ENCODE measurements at regions not wholly inside any gene's neighbourhood (a gene's known extent, or its start where the extent isn't known, plus 50 kb on each side); places are given as distances from the start of the nearest gene placed in this dataset.

DNA sequence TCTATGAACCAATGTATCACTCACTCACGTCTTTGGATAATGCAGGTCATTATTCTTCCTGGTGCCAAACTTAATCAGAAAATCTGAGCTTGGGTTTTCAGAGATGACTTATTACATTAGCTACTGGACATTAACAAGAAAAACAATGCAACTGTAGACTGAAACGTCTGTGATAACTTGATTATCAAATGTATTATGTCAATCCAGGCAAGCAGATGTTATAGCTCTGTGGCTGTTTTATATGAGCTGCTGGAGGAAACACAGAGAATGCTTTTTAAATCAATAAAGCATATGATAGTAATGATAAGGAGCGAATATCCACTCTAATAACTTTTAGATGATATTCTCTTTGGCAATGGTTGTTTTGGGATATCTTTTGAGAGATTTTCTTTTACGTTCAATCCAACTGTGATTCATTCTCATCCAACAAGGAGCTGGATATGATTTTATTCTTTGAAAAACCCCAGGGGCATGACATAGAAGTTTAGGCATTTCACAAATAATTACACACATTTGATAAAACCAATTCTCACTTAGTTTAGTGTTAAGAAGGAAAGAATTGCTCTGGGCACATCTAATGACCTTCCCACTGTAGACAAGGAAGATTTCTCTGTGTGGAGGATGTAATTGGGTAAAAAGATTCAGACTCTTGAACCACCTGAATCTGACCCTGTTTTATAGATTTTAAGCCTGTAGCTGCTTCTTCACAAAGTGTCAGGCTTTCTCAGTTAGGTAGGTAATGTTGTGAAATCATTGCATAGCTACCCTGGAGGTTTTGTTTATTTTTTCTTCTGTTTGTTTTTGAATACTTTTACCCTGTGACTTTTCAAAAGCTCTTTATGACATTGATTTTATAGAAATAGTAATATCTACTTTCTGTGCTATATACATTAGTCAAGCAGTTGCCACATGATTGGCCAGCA, 1124.7 kb downstream of the DNAJB9 start:
- Mint-ChIP-seq H3K36me3 (ENCODE audit: insufficient read depth, unreplicated experiment) (no peaks in the 10 kb centered on the region), H3K27ac (ENCODE audit: unreplicated experiment) (no peak overlapping the region), H3K9me3 (ENCODE audit: low read depth, unreplicated experiment) (peaks cover 14% of the 10 kb centered on the region), H3K4me3 (ENCODE audit: low read depth, unreplicated experiment) (no peak overlapping the region), H3K27me3 (ENCODE audit: unreplicated experiment) (no peaks in the 10 kb centered on the region), H3K4me1 (ENCODE audit: low read depth, unreplicated experiment) (no peaks in the 10 kb centered on the region)
- CTCF ChIA-PET: no interaction called here
- BruUV-seq (replicated peaks): no TSS peak
- no peak for DNase-seq
- TF ChIP-seq, protein P1, sequence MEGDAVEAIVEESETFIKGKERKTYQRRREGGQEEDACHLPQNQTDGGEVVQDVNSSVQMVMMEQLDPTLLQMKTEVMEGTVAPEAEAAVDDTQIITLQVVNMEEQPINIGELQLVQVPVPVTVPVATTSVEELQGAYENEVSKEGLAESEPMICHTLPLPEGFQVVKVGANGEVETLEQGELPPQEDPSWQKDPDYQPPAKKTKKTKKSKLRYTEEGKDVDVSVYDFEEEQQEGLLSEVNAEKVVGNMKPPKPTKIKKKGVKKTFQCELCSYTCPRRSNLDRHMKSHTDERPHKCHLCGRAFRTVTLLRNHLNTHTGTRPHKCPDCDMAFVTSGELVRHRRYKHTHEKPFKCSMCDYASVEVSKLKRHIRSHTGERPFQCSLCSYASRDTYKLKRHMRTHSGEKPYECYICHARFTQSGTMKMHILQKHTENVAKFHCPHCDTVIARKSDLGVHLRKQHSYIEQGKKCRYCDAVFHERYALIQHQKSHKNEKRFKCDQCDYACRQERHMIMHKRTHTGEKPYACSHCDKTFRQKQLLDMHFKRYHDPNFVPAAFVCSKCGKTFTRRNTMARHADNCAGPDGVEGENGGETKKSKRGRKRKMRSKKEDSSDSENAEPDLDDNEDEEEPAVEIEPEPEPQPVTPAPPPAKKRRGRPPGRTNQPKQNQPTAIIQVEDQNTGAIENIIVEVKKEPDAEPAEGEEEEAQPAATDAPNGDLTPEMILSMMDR (IDR thresholded peaks at IDR 0.05; ENCODE audit: unreplicated experiment): no peak
- intact Hi-C loops (cut with micrococcal nuclease; ENCODE audit: unreplicated experiment): no loop called here

DNA sequence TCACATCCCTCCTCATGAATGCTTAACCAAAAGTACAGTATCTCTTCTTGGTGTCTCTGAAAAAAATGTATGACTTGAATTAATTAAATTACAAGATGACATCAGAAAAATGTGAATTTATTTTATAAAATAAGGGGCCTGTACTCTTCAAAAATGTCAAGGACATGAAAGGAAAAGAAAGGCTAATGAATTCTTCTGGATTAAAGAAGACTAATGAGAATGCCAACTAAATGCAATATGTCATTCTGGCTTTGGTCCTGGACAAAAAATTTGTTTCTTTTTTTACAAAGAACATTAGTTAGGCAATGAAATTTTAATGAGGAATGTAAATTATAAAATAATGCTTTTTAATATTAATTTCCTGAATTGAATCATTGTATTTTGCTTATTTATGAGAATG, 1125.7 kb downstream of the DNAJB9 start:
- TF ChIP-seq, protein P1 (IDR thresholded peaks at IDR 0.05; ENCODE audit: unreplicated experiment): no peak
- no TSS peak for BruUV-seq (replicated peaks)
- peaks cover 9% of the 10 kb centered on the region for H3K9me3 Mint-ChIP-seq (ENCODE audit: low read depth, unreplicated experiment)
- H3K36me3 Mint-ChIP-seq (ENCODE audit: insufficient read depth, unreplicated experiment): no peaks in the 10 kb centered on the region
- no peak for DNase-seq
- CTCF ChIA-PET: no interaction called here
- H3K27ac Mint-ChIP-seq (ENCODE audit: unreplicated experiment): no peak overlapping the region
- intact Hi-C loops (cut with micrococcal nuclease; ENCODE audit: unreplicated experiment): no loop called here
- H3K4me1 Mint-ChIP-seq (ENCODE audit: low read depth, unreplicated experiment): no peaks in the 10 kb centered on the region
- no peaks in the 10 kb centered on the region for H3K27me3 Mint-ChIP-seq (ENCODE audit: unreplicated experiment)
- H3K4me3 Mint-ChIP-seq (ENCODE audit: low read depth, unreplicated experiment): no peak overlapping the region

DNA sequence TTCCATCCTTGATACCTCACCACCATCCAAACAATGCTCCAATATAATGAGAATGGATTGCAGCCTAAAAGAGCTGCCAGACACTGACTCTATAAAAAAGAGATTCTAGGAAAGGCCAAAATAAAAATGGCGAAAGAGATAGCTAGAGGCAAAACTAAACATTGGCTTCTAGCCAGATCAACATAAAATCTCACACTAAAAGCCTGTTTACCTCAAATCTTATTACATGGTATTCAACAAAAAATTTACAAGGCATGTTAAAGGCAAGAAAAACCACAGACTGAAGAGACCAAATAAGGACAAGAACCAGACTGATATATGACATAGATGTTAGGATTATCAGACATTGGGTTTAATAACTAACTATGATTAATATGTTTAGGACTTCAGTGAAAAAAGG, 1127.0 kb downstream of the DNAJB9 start:
- no TSS peak for BruUV-seq (replicated peaks)
- TF ChIP-seq, protein P1 (IDR thresholded peaks at IDR 0.05; ENCODE audit: unreplicated experiment): no peak
- DNase-seq: no peak
- intact Hi-C loops (cut with micrococcal nuclease; ENCODE audit: unreplicated experiment): no loop called here
- no peaks in the 10 kb centered on the region for H3K4me1 Mint-ChIP-seq (ENCODE audit: low read depth, unreplicated experiment)
- no peaks in the 10 kb centered on the region for H3K27me3 Mint-ChIP-seq (ENCODE audit: unreplicated experiment)
- no peak overlapping the region for H3K27ac Mint-ChIP-seq (ENCODE audit: unreplicated experiment)
- CTCF ChIA-PET: no interaction called here
- H3K36me3 Mint-ChIP-seq (ENCODE audit: insufficient read depth, unreplicated experiment): no peaks in the 10 kb centered on the region
- H3K4me3 Mint-ChIP-seq (ENCODE audit: low read depth, unreplicated experiment): no peak overlapping the region
- peaks cover 5% of the 10 kb centered on the region for H3K9me3 Mint-ChIP-seq (ENCODE audit: low read depth, unreplicated experiment)

DNA sequence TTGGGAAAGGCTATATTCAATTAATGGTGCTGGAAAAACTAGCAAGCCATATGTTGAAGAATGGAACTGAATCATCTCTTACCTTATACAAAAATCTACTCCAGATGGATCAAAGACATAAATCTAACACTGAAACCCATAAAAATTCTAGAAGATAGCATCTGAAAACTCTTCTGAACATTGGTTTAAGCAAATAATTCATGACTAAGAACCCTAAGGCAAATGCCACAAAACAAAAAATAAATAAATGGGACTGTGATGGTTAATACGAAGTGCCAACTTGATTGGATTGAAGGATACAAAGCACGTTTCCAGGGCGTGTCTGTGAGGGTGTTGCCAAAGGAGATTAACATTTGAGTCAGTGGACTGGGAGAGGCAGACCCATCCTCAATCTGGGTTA, 1130.0 kb downstream of the DNAJB9 start:
- no TSS peak for BruUV-seq (replicated peaks)
- intact Hi-C loops (cut with micrococcal nuclease; ENCODE audit: unreplicated experiment): no loop called here
- TF ChIP-seq, protein P1 (IDR thresholded peaks at IDR 0.05; ENCODE audit: unreplicated experiment): no peak
- Mint-ChIP-seq H3K4me3 (ENCODE audit: low read depth, unreplicated experiment) (no peak overlapping the region), H3K36me3 (ENCODE audit: insufficient read depth, unreplicated experiment) (no peaks in the 10 kb centered on the region), H3K4me1 (ENCODE audit: low read depth, unreplicated experiment) (no peaks in the 10 kb centered on the region), H3K27me3 (ENCODE audit: unreplicated experiment) (no peaks in the 10 kb centered on the region), H3K9me3 (ENCODE audit: low read depth, unreplicated experiment) (peaks cover 8% of the 10 kb centered on the region), H3K27ac (ENCODE audit: unreplicated experiment) (no peak overlapping the region)
- CTCF ChIA-PET: no interaction called here
- DNase-seq: no peak
